ENCODE measurements at regions not wholly inside any gene's neighbourhood (a gene's known extent, or its start where the extent isn't known, plus 50 kb on each side); places are given as distances from the start of the nearest gene placed in this dataset.

- Histone ChIP-seq H3K9me3 (replicated peaks in 1 of 11) (no peaks in the 10 kb centered on the region), H3K27ac (peak overlapping the region in 7 of 11 experiments; percentile 5 to 68 (median 52); a peak in 13 of 22 replicates), H3K36me3 (no peaks in the 10 kb centered on the region), H3K4me2 (peak overlapping the region in 9 of 11 experiments; percentile 2 to 77 (median 44); a peak in 15 of 22 replicates), H3K4me3 (no peak overlapping the region), H3K27me3 (no peaks in the 10 kb centered on the region), H4K20me1 (no peaks in the 10 kb centered on the region), H3K4me1 (peaks cover 21 to 47% (median 35%) of the 10 kb centered on the region in 10 experiments), H3K9ac (peak overlapping the region in 3 of 11 experiments; percentile 6 to 11 (median 6); a peak in 3 of 22 replicates)
- no peak for TF ChIP-seq Cebpa-rat (IDR thresholded peaks at IDR 0.05)
Observed at GRCh38 chr1:237975903-237976302, 85.2 kb upstream of the ZP4 start.

DNA sequence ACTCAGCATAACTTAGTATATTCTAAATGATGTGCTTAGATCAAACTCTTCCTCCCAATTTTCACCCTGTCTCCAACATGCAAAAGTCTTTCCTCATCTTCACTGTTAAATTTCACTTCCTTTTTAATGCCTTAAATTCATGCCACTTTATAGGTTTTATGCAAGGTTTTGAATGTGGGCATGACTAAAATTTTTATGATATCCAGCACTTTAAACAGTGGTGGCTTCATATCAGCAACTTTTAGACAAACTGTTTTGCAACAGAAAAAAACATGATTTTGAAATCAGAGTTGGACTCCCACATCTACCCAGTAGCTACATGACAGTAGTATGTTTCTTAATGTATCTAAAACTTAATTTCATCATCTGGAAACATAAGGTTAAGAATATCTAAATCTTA lies 84.7 kb upstream of the ZP4 start:
- Histone ChIP-seq H3K27me3 (no peaks in the 10 kb centered on the region), H3K4me1 (peaks cover 15 to 42% (median 31%) of the 10 kb centered on the region in 10 experiments), H3K4me3 (no peak overlapping the region), H4K20me1 (no peaks in the 10 kb centered on the region), H3K9me3 (replicated peaks in 1 of 11) (no peaks in the 10 kb centered on the region), H3K27ac (peak overlapping the region in 5 of 11 experiments; percentile 38 to 68 (median 54); a peak in 10 of 22 replicates), H3K4me2 (peak overlapping the region in 7 of 11 experiments; percentile 14 to 77 (median 47); a peak in 12 of 22 replicates), H3K9ac (peak overlapping the region in 2 of 11 experiments; percentile 6; a peak in 1 of 22 replicates), H3K36me3 (no peaks in the 10 kb centered on the region)
- no peak for TF ChIP-seq Cebpa-rat (IDR thresholded peaks at IDR 0.05)

GRCh38 chr1:237972186-237972585 lies 81.5 kb upstream of the ZP4 start:
- Histone ChIP-seq H3K9me3 (replicated peaks in 1 of 11) (no peaks in the 10 kb centered on the region), H3K27me3 (no peaks in the 10 kb centered on the region), H3K36me3 (no peaks in the 10 kb centered on the region), H3K4me2 (peak overlapping the region in 2 of 11 experiments; percentile 15 to 47; a peak in 2 of 22 replicates), H3K9ac (no peak overlapping the region), H3K27ac (no peak overlapping the region), H3K4me1 (peaks cover 13 to 34% (median 28%) of the 10 kb centered on the region in 10 experiments; a peak in 19 of 20 replicates), H4K20me1 (no peaks in the 10 kb centered on the region), H3K4me3 (no peak overlapping the region)
- no peak for TF ChIP-seq Cebpa-rat (IDR thresholded peaks at IDR 0.05)

GRCh38 chr1:237962985-237963384 lies 72.3 kb upstream of the ZP4 start:
- H3K9ac ChIP-seq: no peak overlapping the region
- no peaks in the 10 kb centered on the region for H3K4me1 ChIP-seq
- H3K27ac ChIP-seq: no peak overlapping the region
- H3K36me3 ChIP-seq: no peaks in the 10 kb centered on the region
- no peak overlapping the region for H3K4me2 ChIP-seq
- H3K27me3 ChIP-seq: no peaks in the 10 kb centered on the region
- no peak for TF ChIP-seq Cebpa-rat (IDR thresholded peaks at IDR 0.05)
- no peak overlapping the region for H3K4me3 ChIP-seq
- no peaks in the 10 kb centered on the region for H3K9me3 ChIP-seq (replicated peaks in 1 of 11)
- no peaks in the 10 kb centered on the region for H4K20me1 ChIP-seq

DNA sequence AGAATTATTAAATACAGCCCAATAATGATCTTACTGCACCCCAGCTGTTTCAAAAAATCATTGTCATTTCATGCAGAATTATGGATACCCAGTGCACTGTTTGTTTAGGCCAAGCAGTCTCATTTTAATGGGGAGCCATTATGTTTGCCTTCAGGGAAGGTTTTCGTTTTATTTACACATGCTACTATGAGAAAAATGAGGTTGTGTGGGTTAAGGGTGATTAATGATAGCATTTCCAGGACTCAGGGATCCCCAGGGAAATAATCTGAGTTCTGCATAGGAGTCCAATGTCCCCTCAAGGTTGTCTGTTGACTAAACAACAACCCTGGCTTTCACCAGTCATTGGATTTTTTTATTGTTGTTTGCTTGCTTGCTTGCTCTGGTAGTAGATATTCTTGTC lies 71.0 kb upstream of the ZP4 start:
- Histone ChIP-seq H3K27ac (no peak overlapping the region), H3K9ac (no peak overlapping the region), H3K27me3 (no peaks in the 10 kb centered on the region), H3K4me2 (no peak overlapping the region), H4K20me1 (no peaks in the 10 kb centered on the region), H3K9me3 (replicated peaks in 1 of 11) (no peaks in the 10 kb centered on the region), H3K4me1 (peaks cover 0 to 9% (median 0%) of the 10 kb centered on the region in 10 experiments; a peak in 1 of 20 replicates), H3K36me3 (no peaks in the 10 kb centered on the region), H3K4me3 (no peak overlapping the region)
- TF ChIP-seq Cebpa-rat (IDR thresholded peaks at IDR 0.05): no peak

- Histone ChIP-seq H3K9ac (no peak overlapping the region), H3K36me3 (no peaks in the 10 kb centered on the region), H3K27me3 (no peaks in the 10 kb centered on the region), H3K4me2 (no peak overlapping the region), H4K20me1 (no peaks in the 10 kb centered on the region), H3K9me3 (replicated peaks in 1 of 11) (no peaks in the 10 kb centered on the region), H3K27ac (no peak overlapping the region), H3K4me3 (no peak overlapping the region), H3K4me1 (peaks cover 0 to 9% (median 0%) of the 10 kb centered on the region in 10 experiments; a peak in 1 of 20 replicates)
- TF ChIP-seq Cebpa-rat (IDR thresholded peaks at IDR 0.05): no peak
Observed at GRCh38 chr1:237959838-237960237, 69.1 kb upstream of the ZP4 start.

GRCh38 chr1:237953238-237953637 lies 62.5 kb upstream of the ZP4 start:
- Histone ChIP-seq H3K27ac (no peak overlapping the region), H3K9me3 (replicated peaks in 1 of 11) (no peaks in the 10 kb centered on the region)

More at GRCh38 chr1:237953238-237953637, 62.5 kb upstream of the ZP4 start:
- Histone ChIP-seq H4K20me1 (no peaks in the 10 kb centered on the region), H3K4me1 (peaks cover 0 to 9% (median 0%) of the 10 kb centered on the region in 10 experiments; a peak in 1 of 20 replicates), H3K36me3 (no peaks in the 10 kb centered on the region), H3K4me2 (no peak overlapping the region), H3K9ac (no peak overlapping the region), H3K27me3 (no peaks in the 10 kb centered on the region), H3K4me3 (no peak overlapping the region)
- no peak; a peak in 1 of 22 replicates for TF ChIP-seq Cebpa-rat (IDR thresholded peaks at IDR 0.05)
